Esophagus (tissue), 2 donors: ENCODE measurements at regions not wholly inside any gene's neighbourhood (a gene's known extent, or its start where the extent isn't known, plus 50 kb on each side); places are given as distances from the start of the nearest gene placed in this dataset.

Source experiments
- H3K27ac ChIP-seq, 2 donors: one replicate each; pipeline ENCODE4 v1.5.1; 2013; ENCODE audit warnings: low read depth in 2 of 2, mild to moderate bottlenecking in 2 of 2, inconsistent platforms in 1 of 2, low read length in 1 of 2, moderate library complexity in 1 of 2
- H3K27me3 ChIP-seq, 2 donors: one replicate each; pipeline ENCODE4 v1.6.1; 2013; ENCODE audit warnings: low read length in 2 of 2, control low read depth in 1 of 2, mild to moderate bottlenecking in 1 of 2; ENCODE audit not compliant: insufficient read depth in 2 of 2, control insufficient read depth in 1 of 2
- H3K36me3 ChIP-seq, 2 donors: one replicate each; pipeline ENCODE4 v1.6.1; 2013; ENCODE audit warnings: low read length in 1 of 2; ENCODE audit not compliant: control insufficient read depth in 2 of 2, insufficient read depth in 2 of 2
- H3K4me1 ChIP-seq, 2 donors: one replicate each; pipeline ENCODE4 v1.6.1; 2013; ENCODE audit warnings: low read length in 1 of 2; ENCODE audit not compliant: control insufficient read depth in 2 of 2, insufficient read depth in 2 of 2
- H3K4me3 ChIP-seq, 2 donors: one replicate each; pipeline ENCODE4 v1.5.1; 2013; ENCODE audit warnings: low read length in 2 of 2, mild to moderate bottlenecking in 2 of 2, low read depth in 1 of 2, moderate library complexity in 1 of 2
- H3K9me3 ChIP-seq, 2 donors: one replicate each; pipeline ENCODE4 v1.6.1; 2013; ENCODE audit warnings: mild to moderate bottlenecking in 2 of 2, low read depth in 1 of 2, low read length in 1 of 2, moderate library complexity in 1 of 2; ENCODE audit not compliant: control insufficient read depth in 2 of 2, insufficient read depth in 1 of 2
- WGBS, 2 donors: extraction: QIAGEN DNeasy Blood & Tissue Kit; methylation state at CpG; one replicate each; pipeline ENCODE4 v1.1.7; 2013; 5-methylcytosine and 5-hydroxymethylcytosine counted together
- donor health status: healthy with polysubstance abuse.
- donor health status: Bipolar disorder and iron deficiency.

GRCh38 chr2:51880153-51880552 is 848.2 kb upstream of the NRXN1 start:
- Histone ChIP-seq H3K4me3 (no peak overlapping the region), H3K27me3 (no peaks in the 10 kb centered on the region), H3K9me3 (peaks cover 4% of the 10 kb centered on the region in 2 donors), H3K27ac (no peak overlapping the region), H3K4me1 (no peaks in the 10 kb centered on the region), H3K36me3 (no peaks in the 10 kb centered on the region)
- 81 to 85% methylated on average over 1 of the region's 1 CpG for WGBS, 2 donors

GRCh38 chr2:51866361-51866760 is 834.4 kb upstream of the NRXN1 start:
- no peaks in the 10 kb centered on the region for H3K36me3 ChIP-seq
- no peak overlapping the region for H3K27ac ChIP-seq
- H3K4me3 ChIP-seq, result no peak overlapping the region
- no peaks in the 10 kb centered on the region for H3K27me3 ChIP-seq
- WGBS, 2 donors, result 83 to 88% methylated on average over 2 of the region's 2 CpGs
- H3K4me1 ChIP-seq, result no peaks in the 10 kb centered on the region
- no peaks in the 10 kb centered on the region for H3K9me3 ChIP-seq

GRCh38 chr2:51859260-51859659 is 827.3 kb upstream of the NRXN1 start:
- H3K9me3 ChIP-seq, result no peaks in the 10 kb centered on the region
- H3K4me1 ChIP-seq, result no peaks in the 10 kb centered on the region
- no peak overlapping the region for H3K4me3 ChIP-seq
- no peaks in the 10 kb centered on the region for H3K27me3 ChIP-seq
- no peaks in the 10 kb centered on the region for H3K36me3 ChIP-seq
- WGBS, 2 donors, result 80 to 85% methylated on average over 1 of the region's 1 CpG
- H3K27ac ChIP-seq, result no peak overlapping the region

GRCh38 chr2:51855683-51856082 is 823.8 kb upstream of the NRXN1 start:
- Histone ChIP-seq H3K27me3 (no peaks in the 10 kb centered on the region), H3K4me1 (no peaks in the 10 kb centered on the region), H3K27ac (no peak overlapping the region), H3K4me3 (no peak overlapping the region), H3K9me3 (no peaks in the 10 kb centered on the region), H3K36me3 (no peaks in the 10 kb centered on the region)
- WGBS, 2 donors, result 78 to 84% methylated on average over 1 of the region's 1 CpG

GRCh38 chr2:51846796-51847195 is 814.9 kb upstream of the NRXN1 start:
- Histone ChIP-seq H3K9me3 (no peaks in the 10 kb centered on the region), H3K4me1 (no peaks in the 10 kb centered on the region), H3K36me3 (no peaks in the 10 kb centered on the region), H3K27me3 (no peaks in the 10 kb centered on the region), H3K4me3 (no peak overlapping the region), H3K27ac (no peak overlapping the region)

- no peak overlapping the region for H3K4me3 ChIP-seq
- H3K9me3 ChIP-seq, result no peaks in the 10 kb centered on the region
- H3K27ac ChIP-seq, result no peak overlapping the region
- H3K36me3 ChIP-seq, result no peaks in the 10 kb centered on the region
- H3K4me1 ChIP-seq, result no peaks in the 10 kb centered on the region
- no peaks in the 10 kb centered on the region for H3K27me3 ChIP-seq
Measured at GRCh38 chr2:51846018-51846417, 814.1 kb upstream of the NRXN1 start.

GRCh38 chr2:51844596-51844995 is 812.7 kb upstream of the NRXN1 start:
- Histone ChIP-seq H3K36me3 (no peaks in the 10 kb centered on the region), H3K27ac (no peak overlapping the region), H3K4me1 (no peaks in the 10 kb centered on the region), H3K27me3 (no peaks in the 10 kb centered on the region), H3K4me3 (no peak overlapping the region), H3K9me3 (no peaks in the 10 kb centered on the region)
- 64 to 74% methylated on average over 3 of the region's 3 CpGs for WGBS, 2 donors

- Histone ChIP-seq H3K36me3 (no peaks in the 10 kb centered on the region), H3K27me3 (no peaks in the 10 kb centered on the region), H3K9me3 (peaks cover 0 to 2% of the 10 kb centered on the region in 2 donors), H3K27ac (no peak overlapping the region), H3K4me3 (no peak overlapping the region), H3K4me1 (no peaks in the 10 kb centered on the region)
Measured at GRCh38 chr2:51829477-51829876, 797.5 kb upstream of the NRXN1 start.

- no peaks in the 10 kb centered on the region for H3K36me3 ChIP-seq
- WGBS, 2 donors, result 19 to 24% methylated on average over 1 of the region's 1 CpG
- H3K4me3 ChIP-seq, result no peak overlapping the region
- no peaks in the 10 kb centered on the region for H3K4me1 ChIP-seq
- no peak overlapping the region for H3K27ac ChIP-seq
- H3K9me3 ChIP-seq, result peaks cover 0 to 2% of the 10 kb centered on the region in 2 donors
- no peaks in the 10 kb centered on the region for H3K27me3 ChIP-seq
Measured at GRCh38 chr2:51825823-51826222, 793.9 kb upstream of the NRXN1 start.

- H3K4me3 ChIP-seq, result no peak overlapping the region
Measured at GRCh38 chr2:51813247-51813646, 781.3 kb upstream of the NRXN1 start.

More at GRCh38 chr2:51813247-51813646, 781.3 kb upstream of the NRXN1 start:
- Histone ChIP-seq H3K4me1 (no peaks in the 10 kb centered on the region), H3K36me3 (no peaks in the 10 kb centered on the region), H3K9me3 (no peaks in the 10 kb centered on the region), H3K27me3 (no peaks in the 10 kb centered on the region), H3K27ac (no peak overlapping the region)
